ENCODE measurements at regions not wholly inside any gene's neighbourhood (a gene's known extent, or its start where the extent isn't known, plus 50 kb on each side); places are given as distances from the start of the nearest gene placed in this dataset.

- Histone ChIP-seq H2AFZ (ENCODE audit: low read depth, low read length) (no peak overlapping the region), H3K4me1 (ENCODE audit: control insufficient read depth, extremely low read depth, insufficient read depth, low read length) (no peaks in the 10 kb centered on the region), H3K9me3 (replicated peaks; ENCODE audit: control insufficient read depth, insufficient read depth, low read length) (no peaks in the 10 kb centered on the region), H3K79me2 (ENCODE audit: control insufficient read depth, insufficient read depth, low read length) (no peaks in the 10 kb centered on the region), H3K27me3 (ENCODE audit: control insufficient read depth in 2 of 2, insufficient read depth in 2 of 2, low read length in 2 of 2) (no peaks in the 10 kb centered on the region), H3K27ac (ENCODE audit: insufficient read depth, low read depth, low read length) (no peak overlapping the region), H3K4me3 (replicated peaks in 1 of 3; ENCODE audit: insufficient read depth in 1 of 3, low read depth in 1 of 3, low read length in 3 of 3) (no peak overlapping the region), H3K36me3 (ENCODE audit: control insufficient read depth in 2 of 2, extremely low read depth in 1 of 2, insufficient read depth in 2 of 2, low read length in 2 of 2) (no peaks in the 10 kb centered on the region), H3K4me2 (ENCODE audit: insufficient read depth, low read length) (no peak overlapping the region), H3K9ac (replicated peaks; ENCODE audit: extremely low read depth, insufficient read depth, low read length) (no peak overlapping the region), H3K9me1 (replicated peaks; ENCODE audit: control insufficient read depth, extremely low read depth, insufficient read depth, low read length) (no peaks in the 10 kb centered on the region), H4K20me1 (replicated peaks; ENCODE audit: control insufficient read depth, extremely low read depth, insufficient read depth, low read length) (no peaks in the 10 kb centered on the region)
- ChIA-PET POLR2A (no interaction called here), CTCF (no interaction called here)
- no TSS peak for BruUV-seq (replicated peaks)
- DNase-seq (ENCODE audit: low read depth, low spot score) (no peak), FAIRE-seq (no peak)
- dilution Hi-C loops (cut with MboI; ENCODE audit: extremely low pct_ligation_motif_present, low sequenced_read_pairs) = no loop called here
- TF ChIP-seq CTCF (IDR thresholded peaks at IDR 0.05; ENCODE audit: extremely low read depth in 1 of 2, insufficient read depth in 1 of 2, low read depth in 1 of 2, low read length in 2 of 2) (no peak), POLR2AphosphoS5 (IDR thresholded peaks at IDR 0.05; ENCODE audit: insufficient read depth, low read depth, low read length) (no peak), GATA2 (IDR thresholded peaks at IDR 0.05; ENCODE audit: insufficient read depth, insufficient read length, low read depth, low read length) (no peak), JUN (IDR thresholded peaks at IDR 0.05; ENCODE audit: borderline replicate concordance, insufficient read depth, insufficient read length, low read depth) (no peak), FOS (IDR thresholded peaks at IDR 0.05; ENCODE audit: borderline replicate concordance, insufficient read depth, low read length) (no peak), MAX (IDR thresholded peaks at IDR 0.05; ENCODE audit: insufficient read depth, insufficient read length) (no peak), POLR2A (IDR thresholded peaks at IDR 0.05; ENCODE audit: low read depth, low read length) (no peak), MYC (IDR thresholded peaks at IDR 0.05; ENCODE audit: low read depth, low read length) (no peak), EZH2 (IDR thresholded peaks at IDR 0.05; ENCODE audit: borderline replicate concordance, low read depth, low read length, severe bottlenecking) (no peak)
- intact Hi-C loops (cut with micrococcal nuclease) = no loop called here
Observed at GRCh38 chr2:47645246-47645645, 74.5 kb upstream of the KCNK12 start.
